Tibial nerve (tissue), 3 donors: ENCODE measurements at regions not wholly inside any gene's neighbourhood (a gene's known extent, or its start where the extent isn't known, plus 50 kb on each side); places are given as distances from the start of the nearest gene placed in this dataset.

Experiments
- CTCF ChIP-seq, 5 experiments: fragments of 200-600 bp in 3 of 5; fragments of 450-650 bp in 2 of 5; sonication (generic) in 3 of 5; IDR thresholded peaks; one replicate each; pipeline ENCODE4 v1.5.1; 2016 to 2019; ENCODE audit warnings: antibody characterized with exemption in 5 of 5, mild to moderate bottlenecking in 3 of 5, moderate library complexity in 2 of 5
- POLR2A ChIP-seq, 2 donors: fragments of 450-650 bp; IDR thresholded peaks; one replicate each; pipeline ENCODE4 v1.6.1; 2017; ENCODE audit warnings: antibody characterized with exemption in 2 of 2, mild to moderate bottlenecking in 2 of 2, moderate library complexity in 2 of 2

GRCh38 chr4:112038861-112039260 lies 106.4 kb upstream of the FAM241A start:
- no peak for TF ChIP-seq CTCF (IDR thresholded peaks at IDR 0.05)
- TF ChIP-seq POLR2A (IDR thresholded peaks at IDR 0.05): no peak
